Sigmoid colon (tissue), 4 donors: ENCODE measurements at regions not wholly inside any gene's neighbourhood (a gene's known extent, or its start where the extent isn't known, plus 50 kb on each side); places are given as distances from the start of the nearest gene placed in this dataset.

Source experiments
- POLR2AphosphoS5 ChIP-seq, 4 donors: sonication (generic); formaldehyde crosslinking; IDR thresholded peaks; one replicate each; pipeline ENCODE4 v1.6.1; 2017; ENCODE audit warnings: antibody characterized with exemption in 4 of 4
- TF ChIP-seq, protein P1 (sequence below), 4 experiments: fragments of 450-650 bp in 3 of 4; fragments of 200-600 bp in 1 of 4; IDR thresholded peaks; one replicate each; pipeline ENCODE4 v1.5.1; 2016 to 2019; ENCODE audit warnings: antibody characterized with exemption in 4 of 4, mild to moderate bottlenecking in 3 of 4, moderate library complexity in 2 of 4

DNA sequence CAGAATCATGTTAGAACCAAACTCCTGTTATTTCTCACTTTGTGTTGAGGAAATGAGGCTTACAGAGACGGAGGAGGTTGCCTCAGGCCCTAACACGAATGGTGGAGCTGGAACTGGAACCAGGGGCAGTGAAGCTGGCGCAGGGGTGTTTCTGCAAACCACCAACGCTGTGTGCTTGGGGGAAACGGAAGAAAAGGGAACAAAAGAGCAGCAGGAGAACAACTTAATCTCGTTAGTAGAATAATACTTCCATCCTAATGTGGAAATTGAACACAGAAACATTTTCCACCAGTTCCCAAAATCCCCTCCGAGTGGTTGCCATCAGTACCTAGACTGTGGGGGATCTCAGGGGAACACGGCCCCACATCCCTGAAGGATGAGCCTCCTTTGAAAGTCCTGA is 103.4 kb upstream of the FRMD1 start:
- TF ChIP-seq, protein P1, sequence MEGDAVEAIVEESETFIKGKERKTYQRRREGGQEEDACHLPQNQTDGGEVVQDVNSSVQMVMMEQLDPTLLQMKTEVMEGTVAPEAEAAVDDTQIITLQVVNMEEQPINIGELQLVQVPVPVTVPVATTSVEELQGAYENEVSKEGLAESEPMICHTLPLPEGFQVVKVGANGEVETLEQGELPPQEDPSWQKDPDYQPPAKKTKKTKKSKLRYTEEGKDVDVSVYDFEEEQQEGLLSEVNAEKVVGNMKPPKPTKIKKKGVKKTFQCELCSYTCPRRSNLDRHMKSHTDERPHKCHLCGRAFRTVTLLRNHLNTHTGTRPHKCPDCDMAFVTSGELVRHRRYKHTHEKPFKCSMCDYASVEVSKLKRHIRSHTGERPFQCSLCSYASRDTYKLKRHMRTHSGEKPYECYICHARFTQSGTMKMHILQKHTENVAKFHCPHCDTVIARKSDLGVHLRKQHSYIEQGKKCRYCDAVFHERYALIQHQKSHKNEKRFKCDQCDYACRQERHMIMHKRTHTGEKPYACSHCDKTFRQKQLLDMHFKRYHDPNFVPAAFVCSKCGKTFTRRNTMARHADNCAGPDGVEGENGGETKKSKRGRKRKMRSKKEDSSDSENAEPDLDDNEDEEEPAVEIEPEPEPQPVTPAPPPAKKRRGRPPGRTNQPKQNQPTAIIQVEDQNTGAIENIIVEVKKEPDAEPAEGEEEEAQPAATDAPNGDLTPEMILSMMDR (IDR thresholded peaks at IDR 0.05): no peak
- TF ChIP-seq POLR2AphosphoS5 (IDR thresholded peaks at IDR 0.05): no peak
